ENCODE measurements at regions not wholly inside any gene's neighbourhood (a gene's known extent, or its start where the extent isn't known, plus 50 kb on each side); places are given as distances from the start of the nearest gene placed in this dataset.

DNA sequence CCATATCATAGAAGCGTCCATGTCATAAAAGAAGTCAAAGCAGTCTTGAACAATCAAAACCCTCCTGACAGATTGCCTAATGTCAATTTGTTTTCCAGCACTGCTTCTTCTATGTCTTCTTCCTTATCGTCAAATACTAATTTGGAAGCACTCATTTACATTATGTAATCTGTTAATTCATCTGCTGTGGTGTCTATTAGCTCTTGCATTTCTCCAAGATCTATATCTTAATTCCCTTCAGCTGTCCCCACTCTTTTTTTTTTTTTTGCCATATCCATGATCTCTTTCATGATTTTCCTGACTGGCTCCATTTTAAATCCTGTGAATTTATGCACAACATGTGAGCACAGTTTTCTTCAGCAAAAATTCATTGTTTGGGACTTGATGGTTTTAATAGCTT is 560.5 kb upstream of the ARPP21 start:
- no peak for DNase-seq
- Histone ChIP-seq H3K27ac (no peak overlapping the region), H3K4me3 (no peak overlapping the region), H3F3A (ENCODE audit: insufficient read depth, low read depth) (no peaks in the 10 kb centered on the region), H3K4me2 (no peak overlapping the region), H3K27me3 (ENCODE audit: insufficient read depth, low read depth) (no peaks in the 10 kb centered on the region), H3K79me2 (ENCODE audit: low read depth) (no peaks in the 10 kb centered on the region), H4K20me1 (ENCODE audit: insufficient read depth) (no peaks in the 10 kb centered on the region), H3K4me1 (replicated peaks; ENCODE audit: insufficient read depth) (no peaks in the 10 kb centered on the region), H3K9me2 (ENCODE audit: insufficient read depth) (no peaks in the 10 kb centered on the region), H2AFZ (no peak overlapping the region), H3K9me3 (ENCODE audit: insufficient read depth, low read depth) (no peaks in the 10 kb centered on the region), H3K36me3 (ENCODE audit: low read depth) (no peaks in the 10 kb centered on the region)
- intact Hi-C loops (cut with micrococcal nuclease; ENCODE audit: unreplicated experiment), result no loop called here
- CTCF ChIA-PET, result no interaction called here
- POLR2A ChIA-PET (ENCODE audit: unreplicated experiment), result no interaction called here
- no peak for TF ChIP-seq EZH2 (IDR thresholded peaks at IDR 0.05; ENCODE audit: low read depth)
- TF ChIP-seq, protein P1, sequence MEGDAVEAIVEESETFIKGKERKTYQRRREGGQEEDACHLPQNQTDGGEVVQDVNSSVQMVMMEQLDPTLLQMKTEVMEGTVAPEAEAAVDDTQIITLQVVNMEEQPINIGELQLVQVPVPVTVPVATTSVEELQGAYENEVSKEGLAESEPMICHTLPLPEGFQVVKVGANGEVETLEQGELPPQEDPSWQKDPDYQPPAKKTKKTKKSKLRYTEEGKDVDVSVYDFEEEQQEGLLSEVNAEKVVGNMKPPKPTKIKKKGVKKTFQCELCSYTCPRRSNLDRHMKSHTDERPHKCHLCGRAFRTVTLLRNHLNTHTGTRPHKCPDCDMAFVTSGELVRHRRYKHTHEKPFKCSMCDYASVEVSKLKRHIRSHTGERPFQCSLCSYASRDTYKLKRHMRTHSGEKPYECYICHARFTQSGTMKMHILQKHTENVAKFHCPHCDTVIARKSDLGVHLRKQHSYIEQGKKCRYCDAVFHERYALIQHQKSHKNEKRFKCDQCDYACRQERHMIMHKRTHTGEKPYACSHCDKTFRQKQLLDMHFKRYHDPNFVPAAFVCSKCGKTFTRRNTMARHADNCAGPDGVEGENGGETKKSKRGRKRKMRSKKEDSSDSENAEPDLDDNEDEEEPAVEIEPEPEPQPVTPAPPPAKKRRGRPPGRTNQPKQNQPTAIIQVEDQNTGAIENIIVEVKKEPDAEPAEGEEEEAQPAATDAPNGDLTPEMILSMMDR (conservative IDR thresholded peaks at IDR 0.05), result no peak
- BruUV-seq (replicated peaks), result no TSS peak

DNA sequence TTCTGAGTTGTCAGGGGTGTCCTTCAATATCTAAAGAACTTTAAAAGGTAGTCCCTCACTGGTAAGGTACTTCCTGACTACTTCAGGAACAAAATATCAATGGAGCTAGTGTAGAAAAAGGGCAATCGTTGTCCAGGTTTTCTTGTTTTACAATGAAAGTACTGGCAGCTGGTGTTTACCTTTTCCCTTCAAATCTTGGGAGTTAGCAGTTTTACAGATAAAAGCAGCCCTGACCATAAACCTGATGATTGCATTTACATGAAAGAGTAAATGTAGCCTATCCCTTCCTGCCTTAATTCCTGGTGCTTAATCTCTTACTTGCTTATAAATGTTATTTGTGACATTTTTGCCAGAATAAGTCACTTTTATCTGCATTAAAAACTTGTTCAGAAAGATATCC is 559.9 kb upstream of the ARPP21 start:
- BruUV-seq (replicated peaks), result no TSS peak
- ChIA-PET CTCF (no interaction called here), POLR2A (ENCODE audit: unreplicated experiment) (no interaction called here)
- Histone ChIP-seq H4K20me1 (ENCODE audit: insufficient read depth) (no peaks in the 10 kb centered on the region), H3K4me1 (replicated peaks; ENCODE audit: insufficient read depth) (no peaks in the 10 kb centered on the region), H3K9me3 (ENCODE audit: insufficient read depth, low read depth) (no peaks in the 10 kb centered on the region), H3K9me2 (ENCODE audit: insufficient read depth) (no peaks in the 10 kb centered on the region), H3K36me3 (ENCODE audit: low read depth) (no peaks in the 10 kb centered on the region), H3K27me3 (ENCODE audit: insufficient read depth, low read depth) (no peaks in the 10 kb centered on the region), H3K4me3 (no peak overlapping the region), H3K79me2 (ENCODE audit: low read depth) (no peaks in the 10 kb centered on the region), H2AFZ (no peak overlapping the region), H3F3A (ENCODE audit: insufficient read depth, low read depth) (no peaks in the 10 kb centered on the region), H3K27ac (no peak overlapping the region), H3K4me2 (no peak overlapping the region)
- no peak for DNase-seq
- TF ChIP-seq, protein P1 (conservative IDR thresholded peaks at IDR 0.05), result no peak
- no peak for TF ChIP-seq EZH2 (IDR thresholded peaks at IDR 0.05; ENCODE audit: low read depth)
- intact Hi-C loops (cut with micrococcal nuclease; ENCODE audit: unreplicated experiment), result no loop called here

DNA sequence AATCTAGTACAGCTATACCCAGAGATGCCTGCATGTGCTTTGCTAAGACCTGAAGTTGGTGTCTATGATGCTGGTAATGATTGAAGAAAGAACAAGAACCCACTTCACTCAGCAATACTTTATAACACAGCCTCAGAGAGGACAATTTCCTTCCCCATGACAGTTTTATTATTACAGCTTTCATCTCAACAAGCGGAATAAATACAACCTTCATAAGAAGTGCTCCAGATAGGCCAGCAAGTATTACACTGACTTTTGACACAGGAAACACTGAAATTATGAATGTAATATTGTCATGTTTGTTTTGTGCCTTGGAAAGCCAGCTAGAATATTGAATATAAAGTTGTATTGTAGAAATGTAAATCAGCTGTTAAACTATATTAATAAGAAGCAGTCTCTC is 557.4 kb upstream of the ARPP21 start:
- intact Hi-C loops (cut with micrococcal nuclease; ENCODE audit: unreplicated experiment), result no loop called here
- Histone ChIP-seq H4K20me1 (ENCODE audit: insufficient read depth) (no peaks in the 10 kb centered on the region), H3K79me2 (ENCODE audit: low read depth) (no peaks in the 10 kb centered on the region), H3K4me2 (no peak overlapping the region), H2AFZ (no peak overlapping the region), H3F3A (ENCODE audit: insufficient read depth, low read depth) (no peaks in the 10 kb centered on the region), H3K4me3 (no peak overlapping the region), H3K27ac (no peak overlapping the region), H3K4me1 (replicated peaks; ENCODE audit: insufficient read depth) (no peaks in the 10 kb centered on the region), H3K9me3 (ENCODE audit: insufficient read depth, low read depth) (no peaks in the 10 kb centered on the region), H3K27me3 (ENCODE audit: insufficient read depth, low read depth) (no peaks in the 10 kb centered on the region), H3K9me2 (ENCODE audit: insufficient read depth) (no peaks in the 10 kb centered on the region), H3K36me3 (ENCODE audit: low read depth) (no peaks in the 10 kb centered on the region)
- TF ChIP-seq, protein P1 (conservative IDR thresholded peaks at IDR 0.05), result no peak
- no peak for TF ChIP-seq EZH2 (IDR thresholded peaks at IDR 0.05; ENCODE audit: low read depth)
- BruUV-seq (replicated peaks), result no TSS peak
- ChIA-PET POLR2A (ENCODE audit: unreplicated experiment) (no interaction called here), CTCF (no interaction called here)
- no peak for DNase-seq
